ENCODE measurements at regions not wholly inside any gene's neighbourhood (a gene's known extent, or its start where the extent isn't known, plus 50 kb on each side); places are given as distances from the start of the nearest gene placed in this dataset.

GRCh38 chr6:132045877-132046276 is 94.7 kb upstream of the CCN2 start:
- no peak for FAIRE-seq
- H3K9me1 ChIP-seq (ENCODE audit: control insufficient read depth, extremely low read depth, insufficient read depth, low read length) = no peaks in the 10 kb centered on the region
- H3K9ac ChIP-seq (ENCODE audit: control insufficient read depth, extremely low read depth, insufficient read depth, low read length) = no peak overlapping the region
- H3K4me2 ChIP-seq (ENCODE audit: control insufficient read depth, extremely low read depth, insufficient read depth, low read depth, low read length) = no peak overlapping the region
- H3K27ac ChIP-seq (ENCODE audit: control insufficient read depth, insufficient read depth, low read length) = no peak overlapping the region
- dilution Hi-C loops (cut with MboI; ENCODE audit: extremely low pct_ligation_motif_present, low sequenced_read_pairs) = no loop called here
- no peaks in the 10 kb centered on the region for H3K27me3 ChIP-seq (ENCODE audit: control insufficient read depth, extremely low read depth, insufficient read depth, low read length)
- H3K4me1 ChIP-seq (ENCODE audit: control insufficient read depth, extremely low read depth, insufficient read depth, low read length) = no peaks in the 10 kb centered on the region
- no peaks in the 10 kb centered on the region for H3K9me3 ChIP-seq (ENCODE audit: control insufficient read depth, low read depth, low read length)
- TF ChIP-seq CTCF (optimal IDR thresholded peaks at IDR 0.05 in 1 of 3, IDR thresholded peaks at IDR 0.05 in 1 of 3, conservative IDR thresholded peaks at IDR 0.05 in 1 of 3; ENCODE audit: extremely low read depth in 1 of 3, insufficient read depth in 2 of 3, low read length in 3 of 3) = no peak
- TF ChIP-seq EZH2 (IDR thresholded peaks at IDR 0.05; ENCODE audit: low read length) = no peak
- DNase-seq (ENCODE audit: low read depth, low spot score) = no peak
- no peaks in the 10 kb centered on the region for H4K20me1 ChIP-seq (ENCODE audit: control insufficient read depth, extremely low read depth, insufficient read depth, low read length)
- H3K79me2 ChIP-seq (ENCODE audit: control insufficient read depth, insufficient read depth, low read length) = no peaks in the 10 kb centered on the region
- no peaks in the 10 kb centered on the region for H3K36me3 ChIP-seq (ENCODE audit: control insufficient read depth in 2 of 2, extremely low read depth in 1 of 2, insufficient read depth in 2 of 2, low read length in 2 of 2)
- no peak overlapping the region for H3K4me3 ChIP-seq (ENCODE audit: control insufficient read depth in 2 of 3, extremely low read depth in 1 of 3, insufficient read depth in 2 of 3, low read depth in 1 of 3, low read length in 3 of 3)
- no peak overlapping the region for H2AFZ ChIP-seq (ENCODE audit: control insufficient read depth, low read length)

- H3K27ac ChIP-seq (ENCODE audit: control insufficient read depth, insufficient read depth, low read length) = no peak overlapping the region
- FAIRE-seq (no peak), DNase-seq (ENCODE audit: low read depth, low spot score) (no peak)
- H3K9me3 ChIP-seq (ENCODE audit: control insufficient read depth, low read depth, low read length) = no peaks in the 10 kb centered on the region
- dilution Hi-C loops (cut with MboI; ENCODE audit: extremely low pct_ligation_motif_present, low sequenced_read_pairs) = no loop called here
- no peaks in the 10 kb centered on the region for H4K20me1 ChIP-seq (ENCODE audit: control insufficient read depth, extremely low read depth, insufficient read depth, low read length)
- H3K9ac ChIP-seq (ENCODE audit: control insufficient read depth, extremely low read depth, insufficient read depth, low read length) = no peak overlapping the region
- H3K4me3 ChIP-seq (ENCODE audit: control insufficient read depth in 2 of 3, extremely low read depth in 1 of 3, insufficient read depth in 2 of 3, low read depth in 1 of 3, low read length in 3 of 3) = no peak overlapping the region
- no peaks in the 10 kb centered on the region for H3K36me3 ChIP-seq (ENCODE audit: control insufficient read depth in 2 of 2, extremely low read depth in 1 of 2, insufficient read depth in 2 of 2, low read length in 2 of 2)
- H2AFZ ChIP-seq (ENCODE audit: control insufficient read depth, low read length) = no peak overlapping the region
- no peaks in the 10 kb centered on the region for H3K9me1 ChIP-seq (ENCODE audit: control insufficient read depth, extremely low read depth, insufficient read depth, low read length)
- no peaks in the 10 kb centered on the region for H3K4me1 ChIP-seq (ENCODE audit: control insufficient read depth, extremely low read depth, insufficient read depth, low read length)
- no peak overlapping the region for H3K4me2 ChIP-seq (ENCODE audit: control insufficient read depth, extremely low read depth, insufficient read depth, low read depth, low read length)
- TF ChIP-seq EZH2 (IDR thresholded peaks at IDR 0.05; ENCODE audit: low read length) (no peak), CTCF (optimal IDR thresholded peaks at IDR 0.05 in 1 of 3, IDR thresholded peaks at IDR 0.05 in 1 of 3, conservative IDR thresholded peaks at IDR 0.05 in 1 of 3; ENCODE audit: extremely low read depth in 1 of 3, insufficient read depth in 2 of 3, low read length in 3 of 3) (no peak)
- H3K27me3 ChIP-seq (ENCODE audit: control insufficient read depth, extremely low read depth, insufficient read depth, low read length) = no peaks in the 10 kb centered on the region
- H3K79me2 ChIP-seq (ENCODE audit: control insufficient read depth, insufficient read depth, low read length) = no peaks in the 10 kb centered on the region
These were observed 92.0 kb upstream of the CCN2 start for GRCh38 chr6:132043148-132043547.

Measured in keratinocyte (primary cell).